GM18519 (cell line): ENCODE measurements at regions not wholly inside any gene's neighbourhood (a gene's known extent, or its start where the extent isn't known, plus 50 kb on each side); places are given as distances from the start of the nearest gene placed in this dataset.

Experiments used
- ATAC-seq: cut with Tn5 transposase; IDR thresholded peaks from one replicate; pipeline ENCODE4 v1.9.1; 2021; ENCODE audit warnings: mild to moderate bottlenecking, moderate library complexity; ENCODE audit not compliant: unreplicated experiment, low FRiP score

GRCh38 chr13:107296804-107297203 is 728.9 kb upstream of the ARGLU1 start:
- no peak for ATAC-seq

GRCh38 chr13:107295416-107296140 is 727.6 kb upstream of the ARGLU1 start:
- ATAC-seq, result no peak

DNA sequence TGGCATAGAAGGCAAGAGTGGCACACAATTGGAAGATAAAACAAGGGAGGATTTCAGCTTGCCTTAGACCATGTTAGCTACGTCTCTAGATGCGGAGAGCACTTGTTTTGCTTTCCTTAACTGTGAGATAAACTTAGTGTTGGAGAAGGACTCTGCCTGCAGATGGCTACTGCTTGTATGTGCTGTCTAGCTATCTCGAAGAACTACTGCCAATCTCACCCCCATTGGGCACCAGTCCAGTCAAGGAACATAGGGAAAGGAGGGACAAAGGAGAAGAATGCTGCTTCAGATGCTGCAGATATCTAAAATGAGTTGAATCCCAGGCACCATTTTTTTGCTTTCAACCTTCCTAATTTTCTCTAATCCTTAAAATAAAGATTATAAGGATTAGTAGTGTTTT is 726.0 kb upstream of the ARGLU1 start:
- ATAC-seq, result no peak

GRCh38 chr13:107291875-107292274 is 723.9 kb upstream of the ARGLU1 start:
- ATAC-seq, result no peak

DNA sequence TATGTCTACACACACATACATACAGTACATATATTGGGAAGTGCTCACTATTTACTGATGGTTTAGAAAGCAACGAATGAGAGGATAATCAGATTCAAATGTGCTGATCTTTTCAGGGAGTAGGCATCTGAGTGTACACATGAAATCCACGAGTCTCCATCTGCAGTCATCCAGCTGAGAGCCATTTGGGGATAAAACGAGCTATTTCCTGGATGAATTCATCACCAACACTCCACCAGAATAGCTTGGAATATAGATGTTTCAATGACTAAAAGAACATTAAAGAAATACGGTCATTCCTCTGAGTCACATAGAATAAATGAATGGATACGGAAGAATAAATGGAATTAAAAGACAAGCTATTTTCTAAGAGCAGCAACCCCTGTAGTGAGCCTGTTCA is 721.6 kb upstream of the ARGLU1 start:
- no peak for ATAC-seq

DNA sequence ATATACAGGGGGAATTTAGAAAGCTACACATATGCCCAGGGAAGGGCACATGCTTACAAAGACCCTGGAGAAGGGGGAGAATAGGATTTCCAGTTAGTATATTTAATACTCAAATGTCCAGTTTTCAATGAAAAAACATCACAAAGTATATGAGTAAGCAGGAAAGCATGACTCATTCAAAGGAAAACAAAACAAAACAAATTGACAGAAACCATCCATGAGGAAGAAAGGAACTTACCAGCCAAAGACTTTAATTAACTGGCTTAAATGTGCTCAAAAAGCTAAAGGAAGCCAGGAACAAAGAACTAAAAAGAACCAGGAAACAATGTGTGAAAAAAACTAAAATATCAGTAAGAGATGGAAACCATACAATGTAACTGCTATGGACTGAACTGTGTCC is 716.2 kb upstream of the ARGLU1 start:
- no peak for ATAC-seq

GRCh38 chr13:107277911-107278310 is 710.0 kb upstream of the ARGLU1 start:
- no peak for ATAC-seq

DNA sequence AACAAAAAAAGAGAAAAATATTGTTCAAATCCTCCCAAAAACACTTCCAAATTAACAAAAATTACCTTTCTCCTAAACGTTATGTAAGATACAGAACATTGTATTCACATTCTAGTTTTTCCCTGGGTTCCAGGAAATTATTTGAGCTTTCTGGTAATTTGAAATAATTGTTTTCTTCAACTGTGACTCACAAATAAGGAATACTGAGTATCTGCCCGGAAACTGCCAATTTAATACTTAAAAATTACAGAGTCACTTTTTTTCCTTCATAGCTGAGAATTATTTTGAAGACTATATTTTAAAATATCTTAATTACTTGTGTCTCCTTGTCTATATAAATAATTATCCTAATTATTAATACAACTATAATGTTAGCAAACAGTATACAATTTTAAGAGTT is 709.0 kb upstream of the ARGLU1 start:
- no peak for ATAC-seq

- ATAC-seq, result no peak
Measured at GRCh38 chr13:107275945-107276614, 708.1 kb upstream of the ARGLU1 start.

- no peak for ATAC-seq
Measured at GRCh38 chr13:107275312-107275711, 707.4 kb upstream of the ARGLU1 start.

DNA sequence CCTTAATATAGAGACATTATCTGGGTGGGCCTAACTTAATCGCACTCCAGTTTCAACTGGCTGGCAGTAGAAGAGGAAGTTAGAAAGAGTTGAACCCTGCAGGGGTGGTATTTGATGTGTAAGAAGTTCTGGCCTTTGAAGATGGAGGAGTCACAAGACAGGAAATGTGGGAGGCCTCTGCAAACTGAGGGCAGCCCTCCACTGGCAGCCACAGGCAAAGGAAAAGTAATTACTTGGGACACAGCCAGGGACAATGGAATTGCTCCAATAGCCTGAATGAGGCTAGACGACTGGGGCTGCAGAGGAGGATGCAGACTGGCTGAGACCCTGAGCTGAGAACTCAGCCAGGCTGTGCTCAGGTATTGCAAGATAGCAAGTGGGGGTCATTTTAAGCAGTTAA is 703.3 kb upstream of the ARGLU1 start:
- no peak for ATAC-seq

GRCh38 chr13:107266657-107267056 is 698.7 kb upstream of the ARGLU1 start:
- no peak for ATAC-seq

- no peak for ATAC-seq
Measured at GRCh38 chr13:107258599-107259187, 690.8 kb upstream of the ARGLU1 start.

- no peak for ATAC-seq
Measured at GRCh38 chr13:107254392-107254791, 686.5 kb upstream of the ARGLU1 start.

DNA sequence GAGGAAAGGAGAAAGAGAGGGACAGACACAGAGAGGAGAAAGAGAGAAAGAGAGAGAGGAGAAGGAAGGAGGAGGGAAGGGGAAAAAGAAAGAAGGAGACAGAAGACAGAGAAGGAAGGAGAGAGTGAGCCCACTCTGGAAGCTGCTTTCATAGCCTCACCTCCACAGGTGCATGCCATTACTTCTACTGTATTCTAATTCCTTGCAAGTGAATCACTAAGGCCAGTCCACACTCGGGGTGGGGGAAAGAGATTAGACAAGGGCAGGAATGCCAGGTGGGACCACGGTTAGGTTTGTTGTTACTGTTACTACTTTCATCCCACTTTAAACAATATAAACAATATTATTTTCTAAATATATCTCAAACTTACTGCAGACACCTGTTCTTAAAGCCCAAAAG is 684.5 kb upstream of the ARGLU1 start:
- no peak for ATAC-seq

DNA sequence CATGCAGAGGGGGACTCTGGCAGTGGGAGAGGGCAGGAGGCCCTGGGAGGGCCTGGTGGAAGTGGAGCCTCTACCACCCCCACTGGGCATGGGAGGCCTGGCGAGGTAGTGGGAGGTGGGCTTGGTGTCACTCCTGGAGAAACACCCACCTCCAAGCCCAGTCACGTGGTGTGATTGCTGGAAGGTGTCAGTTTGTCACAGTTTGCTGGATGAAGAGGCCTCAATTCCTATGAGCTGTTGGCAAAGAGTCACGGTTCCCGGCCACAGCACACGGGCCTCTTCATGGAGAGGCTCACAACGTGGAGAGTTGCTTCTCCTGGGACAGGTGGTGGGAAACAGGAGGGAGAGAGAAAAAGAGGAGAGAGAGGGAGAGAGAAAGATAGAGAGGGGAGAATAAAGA is 684.1 kb upstream of the ARGLU1 start:
- no peak for ATAC-seq

DNA sequence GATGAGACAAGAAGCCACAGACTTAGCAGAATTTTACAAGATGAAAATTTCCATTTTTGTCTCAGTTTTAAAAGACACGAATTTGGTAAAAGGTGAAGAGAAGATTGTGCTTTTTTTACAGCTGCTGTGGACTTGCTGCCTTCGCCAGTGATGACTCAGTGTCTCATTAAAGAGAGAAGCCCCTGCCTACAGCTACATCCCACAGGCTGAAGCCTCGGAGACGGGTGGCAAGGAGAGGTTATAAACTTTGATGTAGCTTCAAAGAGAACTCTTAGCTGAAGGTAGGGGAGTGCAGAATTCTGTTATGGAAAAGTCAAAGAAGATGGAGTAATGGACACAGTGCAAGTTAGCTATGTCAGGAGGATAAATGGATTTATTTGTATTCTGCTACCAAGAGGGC is 683.4 kb upstream of the ARGLU1 start:
- ATAC-seq, result no peak

GRCh38 chr13:107250628-107251027 is 682.7 kb upstream of the ARGLU1 start:
- no peak for ATAC-seq

- ATAC-seq, result no peak
Measured at GRCh38 chr13:107244241-107244640, 676.3 kb upstream of the ARGLU1 start.

GRCh38 chr13:107242138-107242537 is 674.2 kb upstream of the ARGLU1 start:
- ATAC-seq, result no peak

DNA sequence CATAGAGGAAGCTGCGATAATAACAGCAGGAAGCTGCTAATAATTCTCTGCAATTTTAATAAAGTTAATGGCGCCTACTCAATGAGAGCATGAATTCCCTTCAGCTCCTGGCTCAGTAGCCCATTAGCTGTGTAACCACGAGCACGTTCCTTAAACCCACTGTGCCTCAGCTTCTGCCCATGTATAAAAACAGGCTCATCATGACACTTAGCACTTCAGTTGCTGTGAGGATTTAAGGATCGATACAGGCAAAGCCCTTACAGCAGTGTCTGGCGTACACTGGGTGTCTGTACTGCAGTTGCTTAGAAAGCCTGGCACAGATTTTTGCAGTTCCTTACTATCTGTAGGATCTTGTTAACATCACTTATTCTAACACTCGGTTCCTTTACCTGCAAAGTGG is 673.4 kb upstream of the ARGLU1 start:
- no peak for ATAC-seq

DNA sequence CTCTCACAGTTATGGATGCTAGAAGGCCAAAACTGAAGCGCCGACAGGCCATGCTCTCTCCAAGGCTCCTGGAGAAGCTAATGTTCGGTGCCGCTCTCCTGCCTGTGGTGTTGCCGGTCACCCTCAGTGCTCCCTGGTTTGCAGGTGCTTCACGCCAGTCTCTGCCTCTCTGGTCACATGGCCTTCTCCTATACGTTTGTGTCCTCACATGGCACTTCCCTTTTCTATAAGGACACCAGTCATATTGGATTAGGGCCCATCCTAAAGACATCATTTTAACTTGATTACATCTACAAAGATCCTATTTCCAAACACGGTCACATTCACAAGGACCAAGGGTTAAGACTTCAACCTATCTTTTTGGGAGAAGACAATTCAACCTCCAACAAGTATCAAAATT is 671.3 kb upstream of the ARGLU1 start:
- no peak for ATAC-seq
